ENCODE measurements at regions not wholly inside any gene's neighbourhood (a gene's known extent, or its start where the extent isn't known, plus 50 kb on each side); places are given as distances from the start of the nearest gene placed in this dataset.
"Not testable (repeated sequence)": the region's sequence is repeated elsewhere in the genome, so short reads cannot be mapped to it uniquely, and the experiment has no call there.

- TF ChIP-seq JUND (IDR thresholded peaks at IDR 0.05; ENCODE audit: low read depth): no peak
- DNase-seq (ENCODE audit: low read depth in 1 of 2, low spot score in 1 of 2): peak in 1 of 2 experiments; percentile 9
- in situ Hi-C loops (cut with HindIII; ENCODE audit: low pct_unique_long_range_greater_than_20kb, low sequenced_read_pairs): no loop called here
These were observed 51.4 kb upstream of the RGL1 start for GRCh38 chr1:183753464-183753891.

- no peak for DNase-seq (ENCODE audit: low read depth in 1 of 2, low spot score in 1 of 2)
- no peak for TF ChIP-seq JUND (IDR thresholded peaks at IDR 0.05; ENCODE audit: low read depth)
- in situ Hi-C loops (cut with HindIII; ENCODE audit: low pct_unique_long_range_greater_than_20kb, low sequenced_read_pairs): no loop called here
These were observed 60.6 kb upstream of the RGL1 start for GRCh38 chr1:183744132-183744913.

- DNase-seq (ENCODE audit: low read depth in 1 of 2, low spot score in 1 of 2): no peak
- TF ChIP-seq JUND (IDR thresholded peaks at IDR 0.05; ENCODE audit: low read depth): no peak
- in situ Hi-C loops (cut with HindIII; ENCODE audit: low pct_unique_long_range_greater_than_20kb, low sequenced_read_pairs): no loop called here
These were observed 62.6 kb upstream of the RGL1 start for GRCh38 chr1:183742355-183742754.

GRCh38 chr1:183739741-183740271 is 65.1 kb upstream of the RGL1 start:
- in situ Hi-C loops (cut with HindIII; ENCODE audit: low pct_unique_long_range_greater_than_20kb, low sequenced_read_pairs): no loop called here
- no peak for TF ChIP-seq JUND (IDR thresholded peaks at IDR 0.05; ENCODE audit: low read depth)
- no peak for DNase-seq (ENCODE audit: low read depth in 1 of 2, low spot score in 1 of 2)

- TF ChIP-seq JUND (IDR thresholded peaks at IDR 0.05; ENCODE audit: low read depth): no peak
- in situ Hi-C loops (cut with HindIII; ENCODE audit: low pct_unique_long_range_greater_than_20kb, low sequenced_read_pairs): no loop called here
- DNase-seq (ENCODE audit: low read depth in 1 of 2, low spot score in 1 of 2): peak in 1 of 2 experiments; percentile 52
These were observed 65.8 kb upstream of the RGL1 start for GRCh38 chr1:183739082-183739481.

- in situ Hi-C loops (cut with HindIII; ENCODE audit: low pct_unique_long_range_greater_than_20kb, low sequenced_read_pairs); DNase-seq (ENCODE audit: low read depth in 1 of 2, low spot score in 1 of 2): not testable (repeated sequence)
These were observed 67.0 kb upstream of the RGL1 start for GRCh38 chr1:183737916-183738315.

- in situ Hi-C loops (cut with HindIII; ENCODE audit: low pct_unique_long_range_greater_than_20kb, low sequenced_read_pairs): no loop called here
- DNase-seq (ENCODE audit: low read depth in 1 of 2, low spot score in 1 of 2): no peak
- TF ChIP-seq JUND (IDR thresholded peaks at IDR 0.05; ENCODE audit: low read depth): no peak
These were observed 68.6 kb upstream of the RGL1 start for GRCh38 chr1:183736343-183736742.

- no peak for TF ChIP-seq JUND (IDR thresholded peaks at IDR 0.05; ENCODE audit: low read depth)
- in situ Hi-C loops (cut with HindIII; ENCODE audit: low pct_unique_long_range_greater_than_20kb, low sequenced_read_pairs): no loop called here
- no peak for DNase-seq (ENCODE audit: low read depth in 1 of 2, low spot score in 1 of 2)
These were observed 69.7 kb upstream of the RGL1 start for GRCh38 chr1:183735069-183735860.

- in situ Hi-C loops (cut with HindIII; ENCODE audit: low pct_unique_long_range_greater_than_20kb, low sequenced_read_pairs): no loop called here
- no peak for TF ChIP-seq JUND (IDR thresholded peaks at IDR 0.05; ENCODE audit: low read depth)
- no peak for DNase-seq (ENCODE audit: low read depth in 1 of 2, low spot score in 1 of 2)
These were observed 70.3 kb upstream of the RGL1 start for GRCh38 chr1:183734543-183735036.

GRCh38 chr1:183733715-183734114 is 71.2 kb upstream of the RGL1 start:
- no peak for DNase-seq (ENCODE audit: low read depth in 1 of 2, low spot score in 1 of 2)
- no peak for TF ChIP-seq JUND (IDR thresholded peaks at IDR 0.05; ENCODE audit: low read depth)
- in situ Hi-C loops (cut with HindIII; ENCODE audit: low pct_unique_long_range_greater_than_20kb, low sequenced_read_pairs): no loop called here

- in situ Hi-C loops (cut with HindIII; ENCODE audit: low pct_unique_long_range_greater_than_20kb, low sequenced_read_pairs): no loop called here
- no peak for DNase-seq (ENCODE audit: low read depth in 1 of 2, low spot score in 1 of 2)
- no peak; the same call in 1 of the 2 replicates for TF ChIP-seq JUND (IDR thresholded peaks at IDR 0.05; ENCODE audit: low read depth)
These were observed 72.6 kb upstream of the RGL1 start for GRCh38 chr1:183732236-183732880.

- in situ Hi-C loops (cut with HindIII; ENCODE audit: low pct_unique_long_range_greater_than_20kb, low sequenced_read_pairs): no loop called here
- no peak for DNase-seq (ENCODE audit: low read depth in 1 of 2, low spot score in 1 of 2)
- TF ChIP-seq JUND (IDR thresholded peaks at IDR 0.05; ENCODE audit: low read depth): no peak
These were observed 73.9 kb upstream of the RGL1 start for GRCh38 chr1:183730886-183731573.

All from T47D (cell line).